ENCODE measurements at regions not wholly inside any gene's neighbourhood (a gene's known extent, or its start where the extent isn't known, plus 50 kb on each side); places are given as distances from the start of the nearest gene placed in this dataset.

DNA sequence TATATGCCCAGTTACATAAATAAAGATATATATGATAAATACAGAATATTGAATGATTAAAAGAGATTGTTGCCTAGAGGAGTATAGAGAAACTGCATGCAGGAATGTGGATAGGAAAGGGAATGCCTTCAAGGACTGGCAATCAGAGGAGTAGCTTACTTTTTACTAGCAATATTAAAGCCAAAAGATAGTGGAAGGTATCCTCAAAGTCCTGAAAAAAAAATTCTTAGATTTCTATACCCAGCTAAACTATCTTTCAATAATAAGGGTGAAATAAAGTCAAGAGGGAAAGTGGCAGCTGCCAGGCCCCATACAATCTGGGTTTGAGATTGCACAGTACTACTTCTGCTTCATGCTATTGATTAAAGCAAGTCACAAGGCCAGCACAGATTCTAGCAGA is 733.2 kb downstream of the GATA3 start:
- TF ChIP-seq POLR2A (IDR thresholded peaks at IDR 0.05; ENCODE audit: low read length), result no peak
- no peak for TF ChIP-seq GATA1 (IDR thresholded peaks at IDR 0.05; ENCODE audit: low read depth, low read length)
